ENCODE measurements at regions not wholly inside any gene's neighbourhood (a gene's known extent, or its start where the extent isn't known, plus 50 kb on each side); places are given as distances from the start of the nearest gene placed in this dataset.

GRCh38 chr10:118452098-118452497 is 110.0 kb upstream of the FAM204A start:
- CTCF ChIA-PET, result no interaction called here
- in situ Hi-C loops (cut with HindIII; ENCODE audit: low pct_unique_long_range_greater_than_20kb, low sequenced_read_pairs), result no loop called here
- BruUV-seq (replicated peaks), result no TSS peak

GRCh38 chr10:118449521-118449920 is 107.4 kb upstream of the FAM204A start:
- intact Hi-C loops (cut with micrococcal nuclease; ENCODE audit: unreplicated experiment) (no loop called here), in situ Hi-C loops (cut with HindIII; ENCODE audit: low pct_unique_long_range_greater_than_20kb, low sequenced_read_pairs) (no loop called here)
- H3K4me1 ChIP-seq (ENCODE audit: control insufficient read depth, insufficient read depth, low read length), result no peaks in the 10 kb centered on the region
- TF ChIP-seq TCF7L2 (IDR thresholded peaks at IDR 0.05; ENCODE audit: low read depth, low read length) (no peak), CTCF (IDR thresholded peaks at IDR 0.05) (no peak), POLR2AphosphoS5 (IDR thresholded peaks at IDR 0.05; ENCODE audit: low read depth, low read length) (no peak)
- BruUV-seq (replicated peaks), result no TSS peak
- ChIA-PET POLR2A (interaction anchor here (0.6 kb wide), 1 partner anchor 57 kb away, joined by 7 read pairs; no protein-coding TSS in a partner anchor), CTCF (interaction anchor here (0.6 kb wide), 1 partner anchor 1981 kb away, joined by 3 read pairs; no protein-coding TSS in a partner anchor)
- H3K27ac ChIP-seq (ENCODE audit: low read length), result no peak overlapping the region
- DNase-seq (ENCODE audit: low read depth, low spot score), result no peak
- no peak overlapping the region for H3K4me3 ChIP-seq (ENCODE audit: low read depth in 2 of 2, low read length in 2 of 2)
- peaks cover 48% of the 10 kb centered on the region for H3K27me3 ChIP-seq (ENCODE audit: control insufficient read depth, insufficient read depth, low read length)
- no peaks in the 10 kb centered on the region for H3K9me3 ChIP-seq (ENCODE audit: control insufficient read depth, insufficient read depth, low read depth, low read length)
- no peaks in the 10 kb centered on the region; the same call in 1 of the 2 replicates for H3K36me3 ChIP-seq (ENCODE audit: control insufficient read depth, insufficient read depth, low read length)
- no peak for ATAC-seq

More at GRCh38 chr10:118452098-118452497, 110.0 kb upstream of the FAM204A start:
- Histone ChIP-seq H3K36me3 (ENCODE audit: control insufficient read depth, insufficient read depth, low read length) (no peaks in the 10 kb centered on the region; the same call in 1 of the 2 replicates), H3K4me3 (ENCODE audit: low read depth in 2 of 2, low read length in 2 of 2) (no peak overlapping the region), H3K4me1 (ENCODE audit: control insufficient read depth, insufficient read depth, low read length) (no peaks in the 10 kb centered on the region), H3K27ac (ENCODE audit: low read length) (no peak overlapping the region), H3K9me3 (ENCODE audit: control insufficient read depth, insufficient read depth, low read depth, low read length) (no peaks in the 10 kb centered on the region), H3K27me3 (ENCODE audit: control insufficient read depth, insufficient read depth, low read length) (peaks cover 49% of the 10 kb centered on the region)
- intact Hi-C loops (cut with micrococcal nuclease; ENCODE audit: unreplicated experiment), result no loop called here
- ATAC-seq (no peak), DNase-seq (ENCODE audit: low read depth, low spot score) (no peak)
- POLR2A ChIA-PET, result no interaction called here
- TF ChIP-seq POLR2AphosphoS5 (IDR thresholded peaks at IDR 0.05; ENCODE audit: low read depth, low read length), result no peak
- TF ChIP-seq CTCF (IDR thresholded peaks at IDR 0.05), result no peak
- no peak for TF ChIP-seq REST (IDR thresholded peaks at IDR 0.05; ENCODE audit: insufficient read depth in 1 of 2, low read depth in 2 of 2, low read length in 1 of 2)
- no peak for TF ChIP-seq TCF7L2 (IDR thresholded peaks at IDR 0.05; ENCODE audit: low read depth, low read length)
- no peak for TF ChIP-seq SIN3A (IDR thresholded peaks at IDR 0.05; ENCODE audit: borderline replicate concordance, insufficient read depth, low read depth, low read length)
